ENCODE measurements at regions not wholly inside any gene's neighbourhood (a gene's known extent, or its start where the extent isn't known, plus 50 kb on each side); places are given as distances from the start of the nearest gene placed in this dataset.

GRCh38 chr4:189510601-189511000, 430.1 kb upstream of the FRG1 start:
- TF ChIP-seq, protein P1, sequence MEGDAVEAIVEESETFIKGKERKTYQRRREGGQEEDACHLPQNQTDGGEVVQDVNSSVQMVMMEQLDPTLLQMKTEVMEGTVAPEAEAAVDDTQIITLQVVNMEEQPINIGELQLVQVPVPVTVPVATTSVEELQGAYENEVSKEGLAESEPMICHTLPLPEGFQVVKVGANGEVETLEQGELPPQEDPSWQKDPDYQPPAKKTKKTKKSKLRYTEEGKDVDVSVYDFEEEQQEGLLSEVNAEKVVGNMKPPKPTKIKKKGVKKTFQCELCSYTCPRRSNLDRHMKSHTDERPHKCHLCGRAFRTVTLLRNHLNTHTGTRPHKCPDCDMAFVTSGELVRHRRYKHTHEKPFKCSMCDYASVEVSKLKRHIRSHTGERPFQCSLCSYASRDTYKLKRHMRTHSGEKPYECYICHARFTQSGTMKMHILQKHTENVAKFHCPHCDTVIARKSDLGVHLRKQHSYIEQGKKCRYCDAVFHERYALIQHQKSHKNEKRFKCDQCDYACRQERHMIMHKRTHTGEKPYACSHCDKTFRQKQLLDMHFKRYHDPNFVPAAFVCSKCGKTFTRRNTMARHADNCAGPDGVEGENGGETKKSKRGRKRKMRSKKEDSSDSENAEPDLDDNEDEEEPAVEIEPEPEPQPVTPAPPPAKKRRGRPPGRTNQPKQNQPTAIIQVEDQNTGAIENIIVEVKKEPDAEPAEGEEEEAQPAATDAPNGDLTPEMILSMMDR (IDR thresholded peaks at IDR 0.05; ENCODE audit: borderline replicate concordance, extremely low read depth, insufficient read depth), result no peak
- Histone ChIP-seq H3K36me3 (ENCODE audit: control insufficient read depth in 2 of 3, insufficient read depth in 3 of 3, low read length in 3 of 3) (no peaks in the 10 kb centered on the region), H3K27ac (ENCODE audit: low read depth in 2 of 2, low read length in 2 of 2) (no peak overlapping the region), H3K9me3 (ENCODE audit: control insufficient read depth in 2 of 3, insufficient read depth in 1 of 3, low read length in 3 of 3) (peaks cover 0 to 3% (median 0%) of the 10 kb centered on the region in 3 donors), H3K4me3 (ENCODE audit: low read length in 3 of 3) (no peak overlapping the region), H3K9ac (ENCODE audit: low read length in 3 of 3) (no peak overlapping the region), H3K4me1 (ENCODE audit: control insufficient read depth in 2 of 3, insufficient read depth in 2 of 3, low read depth in 1 of 3, low read length in 3 of 3) (no peaks in the 10 kb centered on the region), H3K27me3 (ENCODE audit: control insufficient read depth, insufficient read depth, low read length) (no peaks in the 10 kb centered on the region)
- DNase-seq, result no peak
- intact Hi-C loops (cut with DNase I), result no loop called here
- FAIRE-seq, result no peak

- Histone ChIP-seq H3K9me3 (ENCODE audit: control insufficient read depth in 2 of 3, insufficient read depth in 1 of 3, low read length in 3 of 3) (peaks cover 0 to 3% (median 0%) of the 10 kb centered on the region in 3 donors), H3K27ac (ENCODE audit: low read depth in 2 of 2, low read length in 2 of 2) (no peak overlapping the region), H3K27me3 (ENCODE audit: control insufficient read depth, insufficient read depth, low read length) (no peaks in the 10 kb centered on the region), H3K9ac (ENCODE audit: low read length in 3 of 3) (no peak overlapping the region), H3K36me3 (ENCODE audit: control insufficient read depth in 2 of 3, insufficient read depth in 3 of 3, low read length in 3 of 3) (no peaks in the 10 kb centered on the region), H3K4me3 (ENCODE audit: low read length in 3 of 3) (no peak overlapping the region), H3K4me1 (ENCODE audit: control insufficient read depth in 2 of 3, insufficient read depth in 2 of 3, low read depth in 1 of 3, low read length in 3 of 3) (no peaks in the 10 kb centered on the region)
- intact Hi-C loops (cut with DNase I), result no loop called here
- DNase-seq, result no peak
- no peak for FAIRE-seq
- TF ChIP-seq, protein P1 (IDR thresholded peaks at IDR 0.05; ENCODE audit: borderline replicate concordance, extremely low read depth, insufficient read depth), result no peak
Measured at GRCh38 chr4:189511581-189511980, 429.1 kb upstream of the FRG1 start.

GRCh38 chr4:189513421-189513820, 427.3 kb upstream of the FRG1 start:
- intact Hi-C loops (cut with DNase I), result no loop called here
- no peak overlapping the region for H3K9ac ChIP-seq (ENCODE audit: low read length in 3 of 3)
- no peaks in the 10 kb centered on the region for H3K4me1 ChIP-seq (ENCODE audit: control insufficient read depth in 2 of 3, insufficient read depth in 2 of 3, low read depth in 1 of 3, low read length in 3 of 3)
- TF ChIP-seq, protein P1 (IDR thresholded peaks at IDR 0.05; ENCODE audit: borderline replicate concordance, extremely low read depth, insufficient read depth), result no peak
- no peak for FAIRE-seq
- H3K27ac ChIP-seq (ENCODE audit: low read depth in 2 of 2, low read length in 2 of 2), result no peak overlapping the region
- no peak for DNase-seq
- no peaks in the 10 kb centered on the region for H3K36me3 ChIP-seq (ENCODE audit: control insufficient read depth in 2 of 3, insufficient read depth in 3 of 3, low read length in 3 of 3)
- H3K4me3 ChIP-seq (ENCODE audit: low read length in 3 of 3), result no peak overlapping the region
- no peaks in the 10 kb centered on the region for H3K27me3 ChIP-seq (ENCODE audit: control insufficient read depth, insufficient read depth, low read length)
- H3K9me3 ChIP-seq (ENCODE audit: control insufficient read depth in 2 of 3, insufficient read depth in 1 of 3, low read length in 3 of 3), result peaks cover 0 to 3% (median 0%) of the 10 kb centered on the region in 3 donors

DNA sequence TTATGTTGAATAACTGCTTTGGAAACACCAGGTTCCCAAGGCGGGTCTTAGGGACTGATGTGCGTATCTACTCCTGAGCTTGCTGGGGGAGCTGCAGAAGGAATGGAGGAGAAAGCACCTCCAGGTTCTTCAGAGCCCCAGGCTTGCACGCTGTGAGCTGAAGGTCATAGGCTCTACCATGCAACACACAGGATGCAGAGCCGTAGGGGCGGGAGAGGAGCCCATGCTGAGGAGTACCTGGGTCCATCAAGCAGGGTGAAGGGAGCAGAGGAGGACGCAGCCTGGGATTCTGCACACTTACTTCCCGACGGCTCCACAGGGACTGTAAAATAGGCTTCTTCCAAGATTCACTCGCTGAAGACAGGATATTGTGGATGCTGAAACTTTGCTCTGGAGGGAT, 426.5 kb upstream of the FRG1 start:
- Histone ChIP-seq H3K4me1 (ENCODE audit: control insufficient read depth in 2 of 3, insufficient read depth in 2 of 3, low read depth in 1 of 3, low read length in 3 of 3) (no peaks in the 10 kb centered on the region), H3K9me3 (ENCODE audit: control insufficient read depth in 2 of 3, insufficient read depth in 1 of 3, low read length in 3 of 3) (peaks cover 0 to 3% (median 0%) of the 10 kb centered on the region in 3 donors), H3K4me3 (ENCODE audit: low read length in 3 of 3) (no peak overlapping the region), H3K9ac (ENCODE audit: low read length in 3 of 3) (no peak overlapping the region), H3K27me3 (ENCODE audit: control insufficient read depth, insufficient read depth, low read length) (no peaks in the 10 kb centered on the region), H3K36me3 (ENCODE audit: control insufficient read depth in 2 of 3, insufficient read depth in 3 of 3, low read length in 3 of 3) (no peaks in the 10 kb centered on the region), H3K27ac (ENCODE audit: low read depth in 2 of 2, low read length in 2 of 2) (no peak overlapping the region)
- TF ChIP-seq, protein P1 (IDR thresholded peaks at IDR 0.05; ENCODE audit: borderline replicate concordance, extremely low read depth, insufficient read depth), result no peak
- FAIRE-seq (no peak), DNase-seq (no peak)
- intact Hi-C loops (cut with DNase I), result no loop called here
